GM12878 (cell line): ENCODE measurements at regions not wholly inside any gene's neighbourhood (a gene's known extent, or its start where the extent isn't known, plus 50 kb on each side); places are given as distances from the start of the nearest gene placed in this dataset.

ENCODE experiments used
- ATAC-seq: fragments of 200-7000 bp; cut with Tn5 transposase; 3 replicates; pipeline ENCODE4 v1.9.1; 2020; ENCODE audit warnings: mild to moderate bottlenecking, moderate library complexity
- BruUV-seq: library from RNA; stranded (reverse); fragments of 400-500 nt; replicated peaks from 2 replicates; lab custom pipeline; 2021; lab: Mats Ljungman, UMichigan
- CTCF ChIA-PET: fragments of 300-600 bp; sonication (Branson Sonifier 250); formaldehyde crosslinking; extraction: SDS; loops from one replicate; lab custom pipeline; 2021; ENCODE audit warnings: inconsistent platforms; lab: Yijun Ruan, JAX
- POLR2A ChIA-PET: fragments of 350-600 bp; formaldehyde crosslinking; extraction: SDS; loops from one replicate; lab custom pipeline; 2021; ENCODE audit warnings: inconsistent platforms; lab: Charles Lee
- RAD21 ChIA-PET: fragments of 300-600 bp; sonication (Branson Sonifier 250); formaldehyde crosslinking; loops from one replicate; lab custom pipeline; 2023; ENCODE audit warnings: antibody characterized with exemption; ENCODE audit not compliant: unreplicated experiment; lab: Charles Lee
- SMC1A ChIA-PET: fragments of 300-600 bp; sonication (Branson Sonifier 250); formaldehyde crosslinking; loops from one replicate; lab custom pipeline; 2023; ENCODE audit not compliant: unreplicated experiment, uncharacterized antibody; lab: Charles Lee
- DNase-seq: peaks from one replicate; pipeline ENCODE4 v3.0.0-alpha.2; 2011; ENCODE audit warnings: low read depth, low spot score
- FAIRE-seq: peaks from 3 replicates; lab custom pipeline; 2011; peaks lifted over from hg19 to GRCh38; lab: Jason Lieb, UNC
- H2AFZ ChIP-seq: 2 replicates; pipeline ENCODE4 v1.6.0; 2011; ENCODE audit warnings: low read depth, low read length, control low read depth; ENCODE audit not compliant: control insufficient read depth
- H3K27ac ChIP-seq: 2 replicates; pipeline ENCODE4 v1.5.1; 2011; ENCODE audit warnings: control low read depth; ENCODE audit not compliant: control insufficient read depth, insufficient read depth
- H3K27me3 ChIP-seq, 2 experiments: replicated peaks in 1 of 2; 2 replicates each; pipeline versions ENCODE4 v1.6.0 to v1.6.1; 2011; ENCODE audit warnings: low read length in 1 of 2; ENCODE audit not compliant: control insufficient read depth in 2 of 2, insufficient read depth in 2 of 2
- H3K36me3 ChIP-seq, 2 experiments: 2 replicates each; pipeline ENCODE4 v1.5.1; 2011; ENCODE audit warnings: low read length in 1 of 2; ENCODE audit not compliant: control insufficient read depth in 2 of 2, insufficient read depth in 2 of 2
- H3K4me1 ChIP-seq: 2 replicates; pipeline ENCODE4 v1.6.1; 2011; ENCODE audit warnings: mild to moderate bottlenecking, low read length, moderate library complexity, mixed read lengths; ENCODE audit not compliant: control insufficient read depth, insufficient read depth
- H3K4me2 ChIP-seq: 2 replicates; pipeline ENCODE4 v1.6.0; 2011; ENCODE audit warnings: control low read depth; ENCODE audit not compliant: control insufficient read depth, insufficient read depth
- H3K4me3 ChIP-seq: fragments of 200-600 bp; sonication (generic); 2 replicates; pipeline ENCODE4 v1.5.1; 2016
- H3K79me2 ChIP-seq: 2 replicates; pipeline ENCODE4 v1.6.0; 2011; ENCODE audit warnings: low read length; ENCODE audit not compliant: control insufficient read depth, insufficient read depth
- H3K9ac ChIP-seq: 2 replicates; pipeline ENCODE4 v1.8.0; 2011; ENCODE audit warnings: low read length, control low read depth, mixed read lengths; ENCODE audit not compliant: control insufficient read depth, insufficient read depth
- H3K9me3 ChIP-seq: replicated peaks from 3 replicates; pipeline ENCODE4 v1.5.1; 2011; ENCODE audit warnings: mild to moderate bottlenecking, low read length; ENCODE audit not compliant: control insufficient read depth, insufficient read depth
- H4K20me1 ChIP-seq: 2 replicates; pipeline ENCODE4 v1.6.0; 2011; ENCODE audit not compliant: control insufficient read depth, insufficient read depth
- BMI1 ChIP-seq: fragments of 450-650 bp; IDR thresholded peaks from 2 replicates; pipeline ENCODE4 v1.6.1; 2016; ENCODE audit warnings: mild to moderate bottlenecking, moderate library complexity, borderline replicate concordance
- DPF2 ChIP-seq: fragments of 450-650 bp; IDR thresholded peaks from 2 replicates; pipeline ENCODE4 v1.6.1; 2017; ENCODE audit warnings: mild to moderate bottlenecking
- E4F1 ChIP-seq: fragments of 450-650 bp; IDR thresholded peaks from 2 replicates; pipeline ENCODE4 v1.6.1; 2018; ENCODE audit warnings: borderline replicate concordance, mild to moderate bottlenecking; ENCODE audit not compliant: partially characterized antibody
- HCFC1 ChIP-seq: fragments of 150-350 bp; IDR thresholded peaks from 2 replicates; pipeline ENCODE4 v1.6.1; 2014; ENCODE audit warnings: low read length
- IKZF2 ChIP-seq, 2 experiments: fragments of 450-650 bp; IDR thresholded peaks; 2 replicates each; pipeline ENCODE4 v1.6.1; 2017; ENCODE audit warnings: mild to moderate bottlenecking in 2 of 2, moderate library complexity in 2 of 2
- MEF2B ChIP-seq: fragments of 450-650 bp; IDR thresholded peaks from 2 replicates; pipeline ENCODE4 v1.6.1; 2018; ENCODE audit warnings: mild to moderate bottlenecking, moderate library complexity; ENCODE audit not compliant: partially characterized antibody, poor library complexity, severe bottlenecking
- MTA2 ChIP-seq: fragments of 450-650 bp; IDR thresholded peaks from 2 replicates; pipeline ENCODE4 v1.6.1; 2016; ENCODE audit warnings: low read depth, mild to moderate bottlenecking, moderate library complexity
- NFYB ChIP-seq: IDR thresholded peaks from 2 replicates; pipeline ENCODE4 v1.6.1; 2011; ENCODE audit warnings: low read depth, mild to moderate bottlenecking, low read length, improper control_type of control experiment, moderate library complexity; ENCODE audit not compliant: insufficient read depth
- NR2C1 ChIP-seq: fragments of 450-650 bp; IDR thresholded peaks from 2 replicates; pipeline ENCODE4 v1.6.1; 2017; ENCODE audit warnings: antibody characterized with exemption, mild to moderate bottlenecking, moderate library complexity
- POLR2A ChIP-seq: IDR thresholded peaks from 2 replicates; pipeline ENCODE4 v1.6.1; 2011; ENCODE audit warnings: low read depth, mild to moderate bottlenecking, low read length
- REST ChIP-seq: IDR thresholded peaks from 2 replicates; pipeline ENCODE4 v1.6.1; 2012; ENCODE audit warnings: mild to moderate bottlenecking, low read depth, low read length
- RUNX3 ChIP-seq: IDR thresholded peaks from 2 replicates; pipeline ENCODE4 v1.6.1; 2012; ENCODE audit warnings: low read length, inconsistent platforms
- SRF ChIP-seq, 2 experiments: IDR thresholded peaks; 2 replicates each; pipeline ENCODE4 v1.6.1; 2011; ENCODE audit warnings: low read depth in 2 of 2, low read length in 2 of 2, mild to moderate bottlenecking in 1 of 2, moderate library complexity in 1 of 2
- TAF1 ChIP-seq: IDR thresholded peaks from 2 replicates; pipeline ENCODE4 v1.6.1; 2011; ENCODE audit warnings: mild to moderate bottlenecking, low read depth, low read length, borderline replicate concordance
- YY1 ChIP-seq: IDR thresholded peaks from 2 replicates; pipeline ENCODE4 v1.6.1; 2011; ENCODE audit warnings: low read depth, mild to moderate bottlenecking, low read length
- ZBTB11 ChIP-seq: fragments of 450-650 bp; formaldehyde crosslinking; IDR thresholded peaks from 2 replicates; pipeline ENCODE4 v1.5.0; 2022; ENCODE audit warnings: mild to moderate bottlenecking, missing genetic modification characterization
- whole genome bisulfite sequencing: methylation state at CpG from one replicate; pipeline ENCODE4 v1.1.6; 2016; ENCODE audit warnings: low lambda C conversion rate; ENCODE audit not compliant: insufficient replicate concordance, insufficient coverage; ENCODE audit errors: missing lambda C conversion rate; 5-methylcytosine and 5-hydroxymethylcytosine counted together
- in situ Hi-C: fragments of 300-500 bp; cut with MboI; formaldehyde crosslinking; loops from 9 replicates; pipeline ENCODE4 v1.14.3; 2018; ENCODE audit warnings: mixed read lengths
- intact Hi-C: fragments of 100-400 bp; cut with micrococcal nuclease; formaldehyde crosslinking; loops from one replicate; pipeline ENCODE4 v1.14.2; 2022; ENCODE audit not compliant: unreplicated experiment

GRCh38 chr4:147326591-147326990 is 154.3 kb upstream of the EDNRA start (continued):
- no peak for TF ChIP-seq ZBTB11 (CRISPR knock-in tag)
- TF ChIP-seq E4F1: no peak
- TF ChIP-seq, all 136 proteins: peak for 0

GRCh38 chr4:147327322-147327721 is 153.6 kb upstream of the EDNRA start:
- intact Hi-C loops: no loop called here
- Histone ChIP-seq H3K4me2 (no peak overlapping the region), H2AFZ (no peak overlapping the region), H3K79me2 (no peaks in the 10 kb centered on the region), H3K27ac (no peak overlapping the region), H3K4me1 (no peaks in the 10 kb centered on the region), H3K9ac (no peak overlapping the region), H4K20me1 (no peaks in the 10 kb centered on the region), H3K9me3 (no peaks in the 10 kb centered on the region), H3K27me3 (no peaks in the 10 kb centered on the region), H3K36me3 (no peaks in the 10 kb centered on the region), H3K4me3 (no peak overlapping the region)
- ChIA-PET SMC1A (no interaction called here), CTCF (no interaction called here), RAD21 (interaction anchor here (0.6 kb wide), 1 partner anchor 247 kb away, joined by 3 read pairs; no protein-coding TSS in a partner anchor), POLR2A (no interaction called here)
- DNase-seq (no peak), ATAC-seq (no peak), FAIRE-seq (no peak)
- BruUV-seq: no TSS peak
- 0% methylated on average over 2 of the region's 2 CpGs for WGBS
- in situ Hi-C loops: no loop called here
- TF ChIP-seq MEF2B (no peak), REST (no peak), SRF (IDR thresholded peaks at IDR 0.05; ENCODE audit: low read depth in 2 of 2, low read length in 2 of 2) (no peak), MTA2 (no peak), BMI1 (no peak), YY1 (no peak), RUNX3 (no peak), HCFC1 (no peak), NFYB (no peak), NR2C1 (no peak), DPF2 (no peak), IKZF2 (IDR thresholded peaks at IDR 0.05) (no peak), TAF1 (no peak), POLR2A (no peak)
